BJ (cell line): ENCODE measurements at regions not wholly inside any gene's neighbourhood (a gene's known extent, or its start where the extent isn't known, plus 50 kb on each side); places are given as distances from the start of the nearest gene placed in this dataset.

Experiments
- CTCF ChIA-PET: fragments of 350-600 bp; formaldehyde crosslinking; extraction: SDS; loops from one replicate; lab custom pipeline; 2021; ENCODE audit warnings: antibody characterized with exemption, inconsistent platforms; lab: Yijun Ruan, JAX
- POLR2A ChIA-PET: fragments of 300-600 bp; sonication (Branson Sonifier 250); formaldehyde crosslinking; extraction: SDS; loops from one replicate; lab custom pipeline; 2021; ENCODE audit warnings: antibody characterized with exemption; lab: Charles Lee
- DNase-seq: peaks from one replicate; pipeline ENCODE4 v3.0.0-alpha.2; 2011; ENCODE audit warnings: low read depth
- H3K27me3 ChIP-seq: 2 replicates; pipeline ENCODE4 v1.6.0; 2011; ENCODE audit warnings: low read length; ENCODE audit not compliant: control insufficient read depth, insufficient read depth
- H3K36me3 ChIP-seq: 2 replicates; pipeline ENCODE4 v1.5.1; 2011; ENCODE audit warnings: low read length; ENCODE audit not compliant: control insufficient read depth, insufficient read depth
- H3K4me3 ChIP-seq: 2 replicates; pipeline ENCODE4 v1.5.1; 2011; ENCODE audit warnings: low read depth, mild to moderate bottlenecking, control low read depth, low read length
- CTCF ChIP-seq: IDR thresholded peaks from 2 replicates; pipeline ENCODE4 v1.5.1; 2011; ENCODE audit warnings: low read depth, mild to moderate bottlenecking, control low read depth, inconsistent platforms, low read length, moderate library complexity; ENCODE audit not compliant: insufficient read depth

- no peak for TF ChIP-seq CTCF
- Histone ChIP-seq H3K36me3 (no peaks in the 10 kb centered on the region), H3K27me3 (no peaks in the 10 kb centered on the region), H3K4me3 (no peak overlapping the region)
- ChIA-PET CTCF (no interaction called here), POLR2A (no interaction called here)
- no peak for DNase-seq
Measured at GRCh38 chr13:83471011-83471410, 411.3 kb downstream of the SLITRK1 start.

- H3K27me3 ChIP-seq, result no peaks in the 10 kb centered on the region
- DNase-seq, result no peak
- no peak overlapping the region for H3K4me3 ChIP-seq
- ChIA-PET CTCF (no interaction called here), POLR2A (no interaction called here)
- TF ChIP-seq CTCF, result no peak
- H3K36me3 ChIP-seq, result no peaks in the 10 kb centered on the region
Measured at GRCh38 chr13:83470133-83470797, 412.0 kb downstream of the SLITRK1 start.

- H3K27me3 ChIP-seq, result no peaks in the 10 kb centered on the region
- POLR2A ChIA-PET, result no interaction called here
- TF ChIP-seq CTCF, result no peak
- no peak for DNase-seq
- CTCF ChIA-PET, result no interaction called here
- H3K36me3 ChIP-seq, result no peaks in the 10 kb centered on the region
- H3K4me3 ChIP-seq, result no peak overlapping the region
Measured at GRCh38 chr13:83453723-83454122, 428.6 kb downstream of the SLITRK1 start.

GRCh38 chr13:83453300-83453699, 429.0 kb downstream of the SLITRK1 start:
- DNase-seq, result no peak
- TF ChIP-seq CTCF, result no peak
- CTCF ChIA-PET, result no interaction called here
- Histone ChIP-seq H3K36me3 (no peaks in the 10 kb centered on the region), H3K27me3 (no peaks in the 10 kb centered on the region), H3K4me3 (no peak overlapping the region)
- POLR2A ChIA-PET, result no interaction called here

GRCh38 chr13:83452292-83452950, 429.9 kb downstream of the SLITRK1 start:
- ChIA-PET CTCF (no interaction called here), POLR2A (no interaction called here)
- no peak overlapping the region for H3K4me3 ChIP-seq
- H3K27me3 ChIP-seq, result no peaks in the 10 kb centered on the region
- no peak for DNase-seq
- H3K36me3 ChIP-seq, result no peaks in the 10 kb centered on the region
- TF ChIP-seq CTCF, result no peak
